Cardiac fibroblast (primary cell): ENCODE measurements at regions not wholly inside any gene's neighbourhood (a gene's known extent, or its start where the extent isn't known, plus 50 kb on each side); places are given as distances from the start of the nearest gene placed in this dataset.
A peak's percentile ranks its signal among the peaks of the same experiment; 100 is the strongest.

Source experiments
- DNase-seq, 2 donors: peaks; one replicate each; pipeline versions ENCODE4 v3.0.0 to v3.0.0-alpha.2; 2010; ENCODE audit warnings: low read depth in 2 of 2
- H3K4me3 ChIP-seq, 2 donors: replicated peaks in 1 of 2; 1 replicate in 1 of 2; 2 replicates in 1 of 2; pipeline ENCODE4 v1.5.1; 2011; ENCODE audit warnings: low read depth in 2 of 2, low read length in 2 of 2, mild to moderate bottlenecking in 2 of 2, moderate library complexity in 1 of 2
- TF ChIP-seq, protein P1 (sequence below): IDR thresholded peaks from one replicate; pipeline ENCODE4 v1.5.1; 2011; ENCODE audit warnings: low read depth, mild to moderate bottlenecking, low read length, inconsistent platforms

DNA sequence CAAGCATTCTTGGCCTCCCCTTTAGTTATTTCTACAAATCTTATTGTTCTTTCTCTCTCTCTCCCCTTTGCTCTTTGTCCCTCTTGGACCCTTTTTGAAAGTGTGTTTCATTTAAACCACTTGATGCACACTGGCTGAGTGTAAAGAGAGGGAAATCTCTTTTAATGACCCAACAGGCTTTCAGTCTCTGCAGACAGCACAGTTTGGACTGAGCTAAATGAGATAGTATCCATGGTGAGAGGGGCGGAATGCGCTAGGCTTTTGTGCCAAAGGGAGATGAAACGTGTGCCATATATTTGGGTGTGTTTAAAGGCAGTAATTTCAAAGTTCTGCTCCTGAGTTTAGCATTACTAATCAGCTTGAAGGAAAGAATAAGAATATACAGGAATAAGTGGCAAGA is 184.9 kb downstream of the PCSK1 start:
- H3K4me3 ChIP-seq: no peak overlapping the region
- DNase-seq: peak in 1 of 2 donors; percentile 51
- TF ChIP-seq, protein P1, sequence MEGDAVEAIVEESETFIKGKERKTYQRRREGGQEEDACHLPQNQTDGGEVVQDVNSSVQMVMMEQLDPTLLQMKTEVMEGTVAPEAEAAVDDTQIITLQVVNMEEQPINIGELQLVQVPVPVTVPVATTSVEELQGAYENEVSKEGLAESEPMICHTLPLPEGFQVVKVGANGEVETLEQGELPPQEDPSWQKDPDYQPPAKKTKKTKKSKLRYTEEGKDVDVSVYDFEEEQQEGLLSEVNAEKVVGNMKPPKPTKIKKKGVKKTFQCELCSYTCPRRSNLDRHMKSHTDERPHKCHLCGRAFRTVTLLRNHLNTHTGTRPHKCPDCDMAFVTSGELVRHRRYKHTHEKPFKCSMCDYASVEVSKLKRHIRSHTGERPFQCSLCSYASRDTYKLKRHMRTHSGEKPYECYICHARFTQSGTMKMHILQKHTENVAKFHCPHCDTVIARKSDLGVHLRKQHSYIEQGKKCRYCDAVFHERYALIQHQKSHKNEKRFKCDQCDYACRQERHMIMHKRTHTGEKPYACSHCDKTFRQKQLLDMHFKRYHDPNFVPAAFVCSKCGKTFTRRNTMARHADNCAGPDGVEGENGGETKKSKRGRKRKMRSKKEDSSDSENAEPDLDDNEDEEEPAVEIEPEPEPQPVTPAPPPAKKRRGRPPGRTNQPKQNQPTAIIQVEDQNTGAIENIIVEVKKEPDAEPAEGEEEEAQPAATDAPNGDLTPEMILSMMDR: no peak

GRCh38 chr5:96247708-96248107 is 185.3 kb downstream of the PCSK1 start:
- DNase-seq: no peak
- H3K4me3 ChIP-seq: no peak overlapping the region
- TF ChIP-seq, protein P1: no peak

DNA sequence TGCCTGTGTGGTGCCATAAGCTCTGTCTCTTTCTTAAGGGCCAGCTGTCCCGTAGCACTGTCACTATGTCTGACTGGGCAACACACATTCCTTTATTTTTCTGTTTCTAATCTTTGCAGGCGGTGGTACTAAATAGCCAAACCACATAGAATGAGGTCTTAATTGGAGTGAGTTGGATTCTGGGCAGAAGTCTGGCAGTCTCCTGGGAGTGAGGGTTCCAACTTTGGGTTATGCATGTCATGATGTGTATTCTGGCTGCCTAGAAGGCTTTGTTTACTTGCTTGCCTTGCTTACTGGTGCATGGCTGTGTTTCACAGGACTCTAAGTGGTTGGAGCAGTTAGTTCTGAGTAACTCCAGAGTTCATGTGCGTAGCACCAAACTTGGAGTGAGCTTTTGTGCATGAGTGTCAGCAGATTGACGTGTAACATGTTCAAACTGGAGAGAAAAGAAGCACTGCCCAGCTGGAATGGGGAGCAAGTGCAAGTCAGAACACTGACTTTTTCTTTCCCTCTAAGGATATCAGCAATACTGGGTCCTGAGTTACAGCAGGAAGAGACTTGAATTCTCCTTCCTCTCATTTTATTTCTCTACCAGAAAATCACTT is 185.8 kb downstream of the PCSK1 start:
- peak; percentile 55 to 78 for DNase-seq
- no peak overlapping the region for H3K4me3 ChIP-seq
- TF ChIP-seq, protein P1: no peak

GRCh38 chr5:96245140-96246091 is 187.6 kb downstream of the PCSK1 start:
- no peak overlapping the region for H3K4me3 ChIP-seq
- no peak for DNase-seq
- TF ChIP-seq, protein P1: no peak

GRCh38 chr5:96244696-96245095 is 188.4 kb downstream of the PCSK1 start:
- DNase-seq: no peak
- H3K4me3 ChIP-seq: no peak overlapping the region
- TF ChIP-seq, protein P1: no peak

DNA sequence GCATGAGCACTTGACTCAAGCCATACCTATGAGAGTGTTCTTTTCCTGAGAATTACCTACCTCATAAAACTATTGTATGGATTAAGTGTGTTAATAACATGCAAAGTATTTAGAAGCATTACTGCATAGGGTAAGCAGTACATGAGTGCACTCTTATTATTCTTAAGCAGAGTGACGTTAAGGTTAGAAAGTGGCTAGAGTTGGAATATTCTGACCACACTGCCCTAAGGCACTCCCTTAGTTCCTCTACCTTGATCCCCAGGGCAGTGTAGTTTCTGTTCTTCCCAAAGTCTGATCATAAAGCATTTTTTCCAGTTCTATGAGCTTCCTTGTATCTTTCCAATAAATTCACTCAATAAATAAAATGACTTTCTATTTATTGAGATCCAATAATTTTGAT is 189.2 kb downstream of the PCSK1 start:
- H3K4me3 ChIP-seq: no peak overlapping the region
- no peak for DNase-seq
- TF ChIP-seq, protein P1: no peak
